ENCODE measurements at regions not wholly inside any gene's neighbourhood (a gene's known extent, or its start where the extent isn't known, plus 50 kb on each side); places are given as distances from the start of the nearest gene placed in this dataset.

GRCh38 chr2:133927894-133928293, 326.0 kb upstream of the MGAT5 start:
- H3K4me1 ChIP-seq = no peaks in the 10 kb centered on the region
- no peak for TF ChIP-seq CTCF (IDR thresholded peaks at IDR 0.05)
- TF ChIP-seq POLR2A (IDR thresholded peaks at IDR 0.05) = no peak
- no peak for TF ChIP-seq POLR2AphosphoS5 (IDR thresholded peaks at IDR 0.05)
- no peak overlapping the region for H3K27ac ChIP-seq
- H3K4me3 ChIP-seq = no peak overlapping the region
- no peaks in the 10 kb centered on the region for H3K27me3 ChIP-seq
- intact Hi-C loops (cut with DNase I; ENCODE audit: low total_unique reads) = no loop called here
- no peaks in the 10 kb centered on the region for H3K36me3 ChIP-seq
- no peaks in the 10 kb centered on the region for H3K9me3 ChIP-seq
- no peak for DNase-seq (ENCODE audit: low spot score in 2 of 2)

- Histone ChIP-seq H3K4me3 (no peak overlapping the region), H3K9me3 (no peaks in the 10 kb centered on the region), H3K4me1 (no peaks in the 10 kb centered on the region), H3K27ac (no peak overlapping the region), H3K36me3 (no peaks in the 10 kb centered on the region), H3K27me3 (no peaks in the 10 kb centered on the region)
- DNase-seq (ENCODE audit: low spot score in 2 of 2) = no peak
- intact Hi-C loops (cut with DNase I; ENCODE audit: low total_unique reads) = no loop called here
- TF ChIP-seq POLR2AphosphoS5 (IDR thresholded peaks at IDR 0.05) = no peak
- no peak for TF ChIP-seq POLR2A (IDR thresholded peaks at IDR 0.05)
- no peak for TF ChIP-seq CTCF (IDR thresholded peaks at IDR 0.05)
Observed at GRCh38 chr2:133936096-133936495, 317.8 kb upstream of the MGAT5 start.

- Histone ChIP-seq H3K9me3 (no peaks in the 10 kb centered on the region), H3K27me3 (no peaks in the 10 kb centered on the region), H3K36me3 (no peaks in the 10 kb centered on the region), H3K4me1 (no peaks in the 10 kb centered on the region), H3K27ac (no peak overlapping the region), H3K4me3 (no peak overlapping the region)
- TF ChIP-seq CTCF (IDR thresholded peaks at IDR 0.05) = no peak
- no peak for TF ChIP-seq POLR2A (IDR thresholded peaks at IDR 0.05)
- TF ChIP-seq POLR2AphosphoS5 (IDR thresholded peaks at IDR 0.05) = no peak
- no peak for DNase-seq (ENCODE audit: low spot score in 2 of 2)
- intact Hi-C loops (cut with DNase I; ENCODE audit: low total_unique reads) = no loop called here
Observed at GRCh38 chr2:133936601-133937000, 317.3 kb upstream of the MGAT5 start.

- no peak for DNase-seq (ENCODE audit: low spot score in 2 of 2)
- H3K4me1 ChIP-seq = no peaks in the 10 kb centered on the region
- no peak overlapping the region for H3K27ac ChIP-seq
- TF ChIP-seq CTCF (IDR thresholded peaks at IDR 0.05) (no peak), POLR2AphosphoS5 (IDR thresholded peaks at IDR 0.05) (no peak), POLR2A (IDR thresholded peaks at IDR 0.05) (no peak)
- no peaks in the 10 kb centered on the region for H3K36me3 ChIP-seq
- no peaks in the 10 kb centered on the region for H3K27me3 ChIP-seq
- intact Hi-C loops (cut with DNase I; ENCODE audit: low total_unique reads) = no loop called here
- H3K4me3 ChIP-seq = no peak overlapping the region
- H3K9me3 ChIP-seq = no peaks in the 10 kb centered on the region
Observed at GRCh38 chr2:133937669-133938068, 316.2 kb upstream of the MGAT5 start.

- intact Hi-C loops (cut with DNase I; ENCODE audit: low total_unique reads) = no loop called here
- no peak overlapping the region for H3K4me3 ChIP-seq
- TF ChIP-seq POLR2AphosphoS5 (IDR thresholded peaks at IDR 0.05) = no peak
- TF ChIP-seq POLR2A (IDR thresholded peaks at IDR 0.05) = no peak
- no peak for TF ChIP-seq CTCF (IDR thresholded peaks at IDR 0.05)
Observed at GRCh38 chr2:133940134-133940533, 313.7 kb upstream of the MGAT5 start.

More at GRCh38 chr2:133940134-133940533, 313.7 kb upstream of the MGAT5 start:
- H3K27me3 ChIP-seq = no peaks in the 10 kb centered on the region
- no peak overlapping the region for H3K27ac ChIP-seq
- H3K4me1 ChIP-seq = no peaks in the 10 kb centered on the region
- H3K9me3 ChIP-seq = no peaks in the 10 kb centered on the region
- no peaks in the 10 kb centered on the region for H3K36me3 ChIP-seq
- no peak for DNase-seq (ENCODE audit: low spot score in 2 of 2)
